Parathyroid adenoma (tissue), 2 donors: ENCODE measurements at regions not wholly inside any gene's neighbourhood (a gene's known extent, or its start where the extent isn't known, plus 50 kb on each side); places are given as distances from the start of the nearest gene placed in this dataset.

ENCODE experiments used
- H2AFZ ChIP-seq: fragments of 300-600 bp; sonication (generic); one replicate; pipeline ENCODE4 v1.7.0; 2017; ENCODE audit warnings: antibody characterized with exemption, mild to moderate bottlenecking
- H3K27ac ChIP-seq: fragments of 300-600 bp; sonication (generic); one replicate; pipeline ENCODE4 v1.7.0; 2017
- H3K27me3 ChIP-seq: fragments of 300-600 bp; sonication (generic); one replicate; pipeline ENCODE4 v1.7.0; 2017; ENCODE audit warnings: low read length; ENCODE audit not compliant: control insufficient read depth, insufficient read depth
- H3K36me3 ChIP-seq: fragments of 300-600 bp; sonication (generic); one replicate; pipeline ENCODE4 v1.7.0; 2017; ENCODE audit warnings: low read length; ENCODE audit not compliant: control insufficient read depth, insufficient read depth
- H3K4me1 ChIP-seq: fragments of 300-600 bp; sonication (generic); one replicate; pipeline ENCODE4 v1.7.0; 2017; ENCODE audit warnings: control low read depth
- H3K4me2 ChIP-seq: fragments of 300-600 bp; sonication (generic); one replicate; pipeline ENCODE4 v1.7.0; 2017; ENCODE audit warnings: low read length
- H3K4me3 ChIP-seq: fragments of 300-600 bp; sonication (generic); one replicate; pipeline ENCODE4 v1.7.0; 2017; ENCODE audit warnings: low read depth, low read length
- H3K79me2 ChIP-seq: fragments of 300-600 bp; sonication (generic); one replicate; pipeline ENCODE4 v1.7.0; 2017; ENCODE audit warnings: control low read depth
- H3K9ac ChIP-seq: fragments of 300-600 bp; sonication (generic); one replicate; pipeline ENCODE4 v1.7.0; 2017; ENCODE audit warnings: mild to moderate bottlenecking
- H3K9me3 ChIP-seq: fragments of 300-600 bp; sonication (generic); one replicate; pipeline ENCODE4 v1.7.0; 2017; ENCODE audit warnings: low read length; ENCODE audit not compliant: control insufficient read depth
- TF ChIP-seq, protein P1 (sequence below): fragments of 300-600 bp; sonication (generic); IDR thresholded peaks from one replicate; pipeline ENCODE4 v1.7.0; 2017; ENCODE audit warnings: antibody characterized with exemption, mild to moderate bottlenecking
- donor health status: primary hyperparathyroidism.

DNA sequence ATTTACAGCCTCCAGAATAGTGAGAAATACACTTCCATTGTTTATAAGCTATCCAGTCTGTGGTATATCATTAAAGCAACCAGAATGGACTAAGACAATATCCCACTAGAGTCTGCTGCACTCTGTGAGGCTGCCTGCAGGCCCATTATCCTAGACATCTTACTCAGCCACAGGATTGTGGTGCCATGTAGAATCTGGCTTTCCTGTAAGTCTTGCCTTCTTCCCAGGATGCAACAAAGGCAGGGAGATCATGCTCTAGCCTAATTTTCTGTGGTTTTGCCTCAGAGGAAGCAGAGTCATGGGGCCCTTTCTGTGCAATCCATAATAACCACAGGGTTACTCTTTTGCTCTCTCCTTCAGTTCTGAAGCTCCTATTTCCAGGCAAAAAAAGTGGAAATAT is 299.1 kb upstream of the DEPDC1 start:
- H3K36me3 ChIP-seq = no peaks in the 10 kb centered on the region
- no peaks in the 10 kb centered on the region for H3K79me2 ChIP-seq
- no peak overlapping the region for H3K27ac ChIP-seq
- TF ChIP-seq, protein P1, sequence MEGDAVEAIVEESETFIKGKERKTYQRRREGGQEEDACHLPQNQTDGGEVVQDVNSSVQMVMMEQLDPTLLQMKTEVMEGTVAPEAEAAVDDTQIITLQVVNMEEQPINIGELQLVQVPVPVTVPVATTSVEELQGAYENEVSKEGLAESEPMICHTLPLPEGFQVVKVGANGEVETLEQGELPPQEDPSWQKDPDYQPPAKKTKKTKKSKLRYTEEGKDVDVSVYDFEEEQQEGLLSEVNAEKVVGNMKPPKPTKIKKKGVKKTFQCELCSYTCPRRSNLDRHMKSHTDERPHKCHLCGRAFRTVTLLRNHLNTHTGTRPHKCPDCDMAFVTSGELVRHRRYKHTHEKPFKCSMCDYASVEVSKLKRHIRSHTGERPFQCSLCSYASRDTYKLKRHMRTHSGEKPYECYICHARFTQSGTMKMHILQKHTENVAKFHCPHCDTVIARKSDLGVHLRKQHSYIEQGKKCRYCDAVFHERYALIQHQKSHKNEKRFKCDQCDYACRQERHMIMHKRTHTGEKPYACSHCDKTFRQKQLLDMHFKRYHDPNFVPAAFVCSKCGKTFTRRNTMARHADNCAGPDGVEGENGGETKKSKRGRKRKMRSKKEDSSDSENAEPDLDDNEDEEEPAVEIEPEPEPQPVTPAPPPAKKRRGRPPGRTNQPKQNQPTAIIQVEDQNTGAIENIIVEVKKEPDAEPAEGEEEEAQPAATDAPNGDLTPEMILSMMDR = no peak
- H3K4me2 ChIP-seq = no peak overlapping the region
- no peaks in the 10 kb centered on the region for H3K27me3 ChIP-seq
- no peak overlapping the region for H3K9ac ChIP-seq
- no peak overlapping the region for H3K4me3 ChIP-seq
- no peaks in the 10 kb centered on the region for H3K9me3 ChIP-seq
- H2AFZ ChIP-seq = no peak overlapping the region
- no peaks in the 10 kb centered on the region for H3K4me1 ChIP-seq

DNA sequence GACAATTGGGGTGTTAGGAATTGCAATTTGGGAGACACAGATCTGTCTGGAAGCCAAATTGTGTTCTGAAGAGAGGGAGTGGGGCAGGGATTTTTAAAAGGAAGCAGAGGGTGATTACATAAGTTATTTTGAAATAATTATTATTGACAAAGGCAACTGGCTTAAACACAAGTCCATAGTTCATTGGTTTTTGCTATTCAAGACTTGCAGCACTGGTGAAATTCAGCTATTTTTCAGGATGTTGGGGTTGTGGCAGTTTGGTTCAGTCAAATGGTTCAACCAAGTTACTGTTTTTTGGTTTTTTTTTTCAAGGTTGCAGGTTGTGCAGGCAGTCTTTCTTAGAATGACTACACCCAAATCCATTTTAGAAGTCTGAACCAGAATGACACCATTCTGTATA is 300.0 kb upstream of the DEPDC1 start:
- TF ChIP-seq, protein P1 = no peak

DNA sequence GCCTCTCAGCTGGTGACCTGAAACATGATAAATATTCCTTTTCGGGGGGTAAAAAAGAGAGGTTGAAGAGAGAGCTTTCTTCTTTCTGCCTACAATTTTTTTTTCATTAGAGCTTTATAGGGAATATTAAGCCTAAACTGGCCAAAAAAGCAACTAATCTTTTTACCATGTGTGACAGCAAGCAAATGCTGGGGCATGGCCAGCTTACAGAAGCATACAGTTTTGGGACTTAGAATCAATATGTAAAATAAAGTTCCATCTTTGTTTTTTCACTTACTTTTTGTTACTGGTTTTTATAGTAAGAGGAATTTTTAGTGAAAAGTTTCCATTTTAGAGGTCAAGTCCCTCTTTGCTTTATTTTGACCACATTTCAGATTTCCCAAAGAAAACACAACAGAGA is 301.2 kb upstream of the DEPDC1 start:
- Histone ChIP-seq H3K9ac (no peak overlapping the region), H3K4me2 (no peak overlapping the region), H3K4me1 (no peaks in the 10 kb centered on the region), H3K27me3 (no peaks in the 10 kb centered on the region), H3K27ac (no peak overlapping the region), H3K36me3 (no peaks in the 10 kb centered on the region), H3K79me2 (no peaks in the 10 kb centered on the region), H3K4me3 (no peak overlapping the region), H2AFZ (no peak overlapping the region), H3K9me3 (no peaks in the 10 kb centered on the region)
- TF ChIP-seq, protein P1 = no peak

More for the DNA sequence above, 300.0 kb upstream of the DEPDC1 start:
- Histone ChIP-seq H3K79me2 (no peaks in the 10 kb centered on the region), H3K27me3 (no peaks in the 10 kb centered on the region), H3K4me1 (no peaks in the 10 kb centered on the region), H3K4me2 (no peak overlapping the region), H3K9me3 (no peaks in the 10 kb centered on the region), H3K27ac (no peak overlapping the region), H3K9ac (no peak overlapping the region), H2AFZ (no peak overlapping the region), H3K4me3 (no peak overlapping the region), H3K36me3 (no peaks in the 10 kb centered on the region)

DNA sequence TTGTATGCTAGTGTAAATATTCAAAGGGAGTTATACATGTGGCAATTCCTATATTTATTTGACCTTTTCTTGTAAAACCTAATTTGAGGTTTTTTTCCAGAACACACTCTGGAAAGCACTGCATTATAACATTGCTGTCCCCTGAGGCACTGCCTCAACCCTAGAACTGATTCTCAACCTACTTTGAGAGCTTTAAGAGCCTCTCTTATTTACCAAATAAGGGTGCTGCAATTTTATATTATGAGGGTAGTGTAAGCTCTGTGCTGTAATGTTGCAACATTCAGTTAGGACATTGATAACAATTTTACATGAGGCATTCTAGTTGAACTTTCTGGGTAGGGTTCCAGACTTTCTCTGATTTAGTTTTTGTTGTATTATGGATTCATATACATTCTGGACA is 302.2 kb upstream of the DEPDC1 start:
- H2AFZ ChIP-seq = no peak overlapping the region
- H3K4me2 ChIP-seq = no peak overlapping the region
- H3K79me2 ChIP-seq = no peaks in the 10 kb centered on the region
- H3K27me3 ChIP-seq = no peaks in the 10 kb centered on the region
- H3K27ac ChIP-seq = no peak overlapping the region
- H3K4me1 ChIP-seq = no peaks in the 10 kb centered on the region
- H3K4me3 ChIP-seq = no peak overlapping the region
- no peaks in the 10 kb centered on the region for H3K9me3 ChIP-seq
- H3K9ac ChIP-seq = no peak overlapping the region
- TF ChIP-seq, protein P1 = no peak
- no peaks in the 10 kb centered on the region for H3K36me3 ChIP-seq

DNA sequence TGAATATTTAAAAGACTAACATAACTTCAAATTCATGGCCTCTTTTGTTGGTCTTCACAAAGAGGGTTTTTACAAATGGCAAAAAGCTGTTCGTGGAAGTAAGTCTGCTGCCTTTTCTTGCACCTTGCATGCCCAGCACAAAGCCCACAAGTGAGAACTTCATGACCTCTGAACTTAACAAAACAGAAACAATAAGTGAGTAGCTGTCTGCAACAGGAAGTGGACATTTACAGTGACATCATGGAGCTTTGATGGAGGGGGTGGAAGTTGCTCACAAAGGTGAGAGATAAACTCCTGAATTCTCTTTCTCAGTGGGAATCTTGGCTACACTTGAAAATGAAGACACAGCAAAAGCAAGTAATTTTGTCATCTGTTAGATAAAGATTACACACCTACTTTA is 303.3 kb upstream of the DEPDC1 start:
- Histone ChIP-seq H3K9me3 (no peaks in the 10 kb centered on the region), H3K9ac (no peak overlapping the region), H3K27me3 (no peaks in the 10 kb centered on the region), H3K4me3 (no peak overlapping the region), H3K27ac (no peak overlapping the region), H2AFZ (no peak overlapping the region), H3K79me2 (no peaks in the 10 kb centered on the region), H3K4me2 (no peak overlapping the region), H3K4me1 (no peaks in the 10 kb centered on the region), H3K36me3 (no peaks in the 10 kb centered on the region)
- TF ChIP-seq, protein P1 = no peak
